A549 (cell line): ENCODE measurements at regions not wholly inside any gene's neighbourhood (a gene's known extent, or its start where the extent isn't known, plus 50 kb on each side); places are given as distances from the start of the nearest gene placed in this dataset.
A peak's percentile ranks its signal among the peaks of the same experiment; 100 is the strongest.

Experiments used
- ATAC-seq, 2 experiments: fragments of 200-7000 bp in 1 of 2; fragments of >200 bp in 1 of 2; cut with Nextera tagmentation in 1 of 2; cut with Tn5 transposase in 1 of 2; 3 replicates each; pipeline versions ENCODE4 v1.8.0 to v1.9.1; 2018 to 2020; ENCODE audit warnings: mild to moderate bottlenecking in 1 of 2, moderate library complexity in 1 of 2
- CTCF ChIA-PET: fragments of 300-600 bp; sonication (Branson Sonifier 250); formaldehyde crosslinking; extraction: SDS; loops from one replicate; lab custom pipeline; 2021; ENCODE audit warnings: antibody characterized with exemption, inconsistent platforms; lab: Yijun Ruan, JAX
- POLR2A ChIA-PET: fragments of 350-600 bp; formaldehyde crosslinking; extraction: SDS; loops from one replicate; lab custom pipeline; 2021; ENCODE audit warnings: antibody characterized with exemption, inconsistent platforms; lab: Yijun Ruan, JAX
- DNase-seq, 2 experiments: peaks; one replicate each; pipeline versions ENCODE4 v3.0.0 to v3.0.0-alpha.2; 2011 to 2016; ENCODE audit warnings: low read depth in 1 of 2, low spot score in 1 of 2
- FAIRE-seq: peaks from 2 replicates; lab custom pipeline; 2011; peaks lifted over from hg19 to GRCh38; lab: Jason Lieb, UNC
- H3K27ac ChIP-seq, 2 experiments: fragments of >200 bp; sonication (Bioruptor Twin); formaldehyde crosslinking; 3 replicates each; pipeline ENCODE4 v1.5.1; 2016 to 2017
- H3K4me1 ChIP-seq: fragments of >200 bp; sonication (Bioruptor Twin); formaldehyde crosslinking; 3 replicates; pipeline ENCODE4 v1.6.1; 2016
- H3K4me2 ChIP-seq: fragments of >200 bp; sonication (Bioruptor Twin); formaldehyde crosslinking; 3 replicates; pipeline ENCODE4 v1.6.1; 2016
- H3K4me3 ChIP-seq: fragments of >200 bp; sonication (Bioruptor Twin); formaldehyde crosslinking; 3 replicates; pipeline ENCODE4 v1.5.1; 2016
- H3K9me3 ChIP-seq: fragments of >200 bp; sonication (Bioruptor Twin); formaldehyde crosslinking; 3 replicates; pipeline ENCODE4 v1.6.1; 2016
- BHLHE40 ChIP-seq: IDR thresholded peaks from 2 replicates; pipeline ENCODE4 v1.6.1; 2012; ENCODE audit warnings: low read depth, low read length, inconsistent platforms
- CBX2 ChIP-seq: fragments of 200-600 bp; sonication (generic); IDR thresholded peaks from 2 replicates; pipeline ENCODE4 v1.6.1; 2016; ENCODE audit warnings: low read depth, mild to moderate bottlenecking, borderline replicate concordance
- CBX8 ChIP-seq: fragments of 200-600 bp; sonication (generic); IDR thresholded peaks from 2 replicates; pipeline ENCODE4 v1.6.1; 2016
- CHD2 ChIP-seq: fragments of 150-350 bp; IDR thresholded peaks from 2 replicates; pipeline ENCODE4 v1.6.1; 2014; ENCODE audit warnings: low read length; ENCODE audit not compliant: partially characterized antibody
- CHD4 ChIP-seq: fragments of 200-600 bp; sonication (generic); IDR thresholded peaks from 2 replicates; pipeline ENCODE4 v1.6.1; 2016; ENCODE audit warnings: antibody characterized with exemption, mild to moderate bottlenecking, borderline replicate concordance
- E2F6 ChIP-seq: IDR thresholded peaks from 2 replicates; pipeline ENCODE4 v1.6.1; 2012; ENCODE audit warnings: low read depth, borderline replicate concordance
- EHMT2 ChIP-seq: fragments of 200-600 bp; sonication (generic); IDR thresholded peaks from 2 replicates; pipeline ENCODE4 v1.6.1; 2016; ENCODE audit warnings: antibody characterized with exemption, low read depth, mild to moderate bottlenecking, moderate library complexity
- ELK1 ChIP-seq: fragments of 150-350 bp; IDR thresholded peaks from 2 replicates; pipeline ENCODE4 v1.6.1; 2014; ENCODE audit warnings: low read depth, mild to moderate bottlenecking, low read length
- FOSL2 ChIP-seq, 2 experiments: fragments of 450-650 bp in 1 of 2; fragments of >200 bp in 1 of 2; sonication (Bioruptor Twin) in 1 of 2; formaldehyde crosslinking; IDR thresholded peaks; 2 replicates each; pipeline versions ENCODE4 v1.5.0 to v1.6.1; 2016 to 2020; ENCODE audit warnings: mild to moderate bottlenecking in 1 of 2, moderate library complexity in 1 of 2
- HEYL ChIP-seq: fragments of 250-450 bp; sonication (Bioruptor Pico); IDR thresholded peaks from 2 replicates; pipeline ENCODE4 v1.8.0; 2021; ENCODE audit warnings: mild to moderate bottlenecking, moderate library complexity
- HOXA7 ChIP-seq: fragments of 250-450 bp; sonication (Bioruptor Pico); IDR thresholded peaks from 2 replicates; pipeline ENCODE4 v1.5.0; 2020; ENCODE audit warnings: mild to moderate bottlenecking, moderate library complexity
- HOXB13 ChIP-seq: fragments of 250-450 bp; sonication (Bioruptor Pico); IDR thresholded peaks from 2 replicates; pipeline ENCODE4 v1.5.0; 2020; ENCODE audit warnings: low read depth, mild to moderate bottlenecking, moderate library complexity
- HOXB5 ChIP-seq: fragments of 250-450 bp; sonication (Bioruptor Pico); IDR thresholded peaks from 2 replicates; pipeline ENCODE4 v1.5.0; 2020; ENCODE audit warnings: mild to moderate bottlenecking, moderate library complexity
- KDM1A ChIP-seq: fragments of 200-600 bp; sonication (generic); IDR thresholded peaks from 2 replicates; pipeline ENCODE4 v1.6.1; 2016; ENCODE audit warnings: low read depth, mild to moderate bottlenecking
- MAFK ChIP-seq: fragments of 450-650 bp; IDR thresholded peaks from 2 replicates; pipeline ENCODE4 v1.6.1; 2014; ENCODE audit not compliant: partially characterized antibody
- MAX ChIP-seq: IDR thresholded peaks from 2 replicates; pipeline ENCODE4 v1.6.1; 2012
- MYC ChIP-seq: IDR thresholded peaks from 2 replicates; pipeline ENCODE4 v1.6.1; 2012; ENCODE audit warnings: mild to moderate bottlenecking, inconsistent platforms, low read length, improper control_type of control experiment, borderline replicate concordance
- NFE2L2 ChIP-seq: fragments of 150-350 bp; conservative IDR thresholded peaks from 2 replicates; pipeline ENCODE4 v1.6.1; 2014; ENCODE audit warnings: low read length
- PHF8 ChIP-seq: fragments of 200-600 bp; sonication (generic); IDR thresholded peaks from 2 replicates; pipeline ENCODE4 v1.6.1; 2016; ENCODE audit warnings: low read depth, mild to moderate bottlenecking, antibody characterized with exemption, moderate library complexity, borderline replicate concordance
- RAD21 ChIP-seq, 2 experiments: fragments of >200 bp in 1 of 2; sonication (Bioruptor Twin) in 1 of 2; formaldehyde crosslinking in 1 of 2; IDR thresholded peaks in 1 of 2; conservative IDR thresholded peaks in 1 of 2; 2 replicates in 1 of 2; 3 replicates in 1 of 2; pipeline ENCODE4 v1.6.1; 2012 to 2018; ENCODE audit warnings: inconsistent platforms in 1 of 2
- RARB ChIP-seq: fragments of 250-450 bp; sonication (Bioruptor Pico); IDR thresholded peaks from 2 replicates; pipeline ENCODE4 v1.8.0; 2021; ENCODE audit warnings: mild to moderate bottlenecking, moderate library complexity
- ZSCAN20 ChIP-seq: fragments of 250-450 bp; sonication (Bioruptor Pico); IDR thresholded peaks from 2 replicates; pipeline ENCODE4 v1.8.0; 2022; ENCODE audit warnings: mild to moderate bottlenecking, moderate library complexity
- WGBS: methylation state at CpG from one replicate; pipeline ENCODE4 v1.1.6; 2017; ENCODE audit errors: missing lambda C conversion rate; 5-methylcytosine and 5-hydroxymethylcytosine counted together

DNA sequence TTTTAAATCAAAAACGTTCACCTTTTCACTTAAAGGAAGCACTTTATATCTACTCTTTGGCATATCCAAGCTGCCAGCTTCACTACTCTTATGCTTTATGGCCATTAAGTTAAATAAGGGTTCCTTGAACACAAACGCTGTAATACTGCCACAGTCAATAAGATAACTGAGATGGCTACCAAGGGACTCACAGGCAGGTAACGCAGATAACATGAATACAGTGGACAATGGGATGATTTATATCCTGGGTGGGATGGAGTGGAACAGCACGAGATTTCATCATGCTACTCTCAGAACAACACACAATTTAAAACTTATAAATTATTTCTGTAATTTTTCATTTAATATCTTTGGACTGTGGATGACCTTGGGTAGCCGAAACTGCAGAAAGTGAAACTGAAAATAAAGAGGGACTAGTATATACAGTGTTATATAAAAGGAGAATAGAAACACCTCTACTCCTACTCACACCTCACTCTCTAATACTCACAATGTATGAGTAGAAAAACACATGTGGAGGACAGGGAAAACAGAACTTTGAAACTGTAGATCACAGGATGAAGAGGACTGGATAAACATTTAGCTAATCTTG is 367.3 kb downstream of the C12orf50 start:
- H3K4me3 ChIP-seq: peak overlapping the region; percentile 42
- DNase-seq: peak in 1 of 2 experiments; percentile 22
- no peak for TF ChIP-seq CBX2
- no peak for TF ChIP-seq ZSCAN20 (CRISPR knock-in tag)
- TF ChIP-seq PHF8: no peak
- no peak for TF ChIP-seq MAFK
- TF ChIP-seq HOXB13 (CRISPR knock-in tag): no peak
- TF ChIP-seq, all 56 proteins: peak for 0
- FAIRE-seq (peak; percentile 90), ATAC-seq (peak; percentile 85 to 87; a peak in 5 of 6 replicates)
- 3% methylated on average over 5 of the region's 5 CpGs for WGBS
- Histone ChIP-seq H3K4me2 (peak overlapping the region; percentile 82), H3K9me3 (no peaks in the 10 kb centered on the region), H3K27ac (peak overlapping the region; percentile 77 to 84), H3K4me1 (peaks cover 21% of the 10 kb centered on the region; the same call in 2 of the 3 replicates)
- ChIA-PET POLR2A (no interaction called here), CTCF (no interaction called here)

GRCh38 chr12:87660987-87661774 is 368.0 kb downstream of the C12orf50 start:
- TF ChIP-seq MAX (peak; percentile 22; the same call in 1 of the 2 replicates), CHD4 (no peak), HOXB5 (no peak), ELK1 (no peak)
- Histone ChIP-seq H3K4me1 (peaks cover 21% of the 10 kb centered on the region; the same call in 2 of the 3 replicates), H3K4me3 (peak overlapping the region; percentile 42; the same call in 2 of the 3 replicates), H3K4me2 (peak overlapping the region; percentile 82), H3K9me3 (no peaks in the 10 kb centered on the region), H3K27ac (peak overlapping the region; percentile 77 to 84)
- POLR2A ChIA-PET: no interaction called here
- no peak for DNase-seq
- CTCF ChIA-PET: interaction anchor here (1.2 to 1.7 kb wide), 2 partner anchors 10 to 187 kb away, joined by 5 read pairs; no protein-coding TSS in a partner anchor
- peak; percentile 58 to 74; a peak in 4 of 6 replicates for ATAC-seq
- WGBS: 82% methylated on average over 2 of the region's 2 CpGs
- no peak for FAIRE-seq

DNA sequence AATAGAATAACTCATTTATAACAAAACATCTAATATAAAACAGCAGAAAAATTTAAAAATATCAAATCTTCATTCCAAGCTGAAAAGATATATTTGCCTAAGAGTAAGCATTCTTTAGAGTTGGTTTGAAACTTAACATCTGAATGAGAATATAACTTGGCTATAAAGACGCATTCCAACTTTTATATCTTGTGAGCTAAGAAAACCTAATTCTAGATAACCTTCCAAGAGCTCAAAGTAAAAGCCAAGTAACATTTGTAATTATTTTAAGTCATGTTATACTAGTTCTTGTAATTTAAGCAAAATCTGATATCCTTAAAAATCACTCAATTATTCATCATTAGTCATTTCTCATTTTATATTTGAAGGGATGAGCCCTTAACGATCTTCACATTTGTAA is 368.9 kb downstream of the C12orf50 start:
- POLR2A ChIA-PET: no interaction called here
- peaks cover 21% of the 10 kb centered on the region; the same call in 2 of the 3 replicates for H3K4me1 ChIP-seq
- WGBS: 83% methylated on average over 2 of the region's 2 CpGs
- CTCF ChIA-PET: interaction anchor here (1.2 to 1.7 kb wide), 2 partner anchors 11 to 188 kb away, joined by 5 read pairs; no protein-coding TSS in a partner anchor
- no peak overlapping the region for H3K4me2 ChIP-seq
- peak; percentile 23 for FAIRE-seq
- no peak for ATAC-seq
- H3K4me3 ChIP-seq: no peak overlapping the region
- TF ChIP-seq MYC (no peak), HOXA7 (no peak), EHMT2 (no peak), NFE2L2 (no peak), MAX (no peak), RAD21 (conservative IDR thresholded peaks at IDR 0.05 in 1 of 2, IDR thresholded peaks at IDR 0.05 in 1 of 2) (no peak), HEYL (CRISPR knock-in tag) (no peak), BHLHE40 (no peak), ZSCAN20 (CRISPR knock-in tag) (no peak), E2F6 (no peak), FOSL2 (IDR thresholded peaks at IDR 0.05) (no peak), FOSL2 (CRISPR knock-in tag; IDR thresholded peaks at IDR 0.05) (no peak), RARB (CRISPR knock-in tag) (no peak), CHD2 (no peak), PHF8 (no peak), CBX2 (no peak), CBX8 (no peak), KDM1A (no peak), CHD4 (no peak)
- TF ChIP-seq, all 56 proteins: peak for 0
- Histone ChIP-seq H3K27ac (no peak overlapping the region), H3K9me3 (no peaks in the 10 kb centered on the region)
- no peak for DNase-seq
